ENCODE measurements at regions not wholly inside any gene's neighbourhood (a gene's known extent, or its start where the extent isn't known, plus 50 kb on each side); places are given as distances from the start of the nearest gene placed in this dataset.

GRCh38 chr4:155512817-155513216, 136.1 kb upstream of the MAP9 start:
- no peak for DNase-seq (ENCODE audit: low spot score)
- Histone ChIP-seq H3K4me1 (ENCODE audit: control insufficient read depth in 1 of 2, low read depth in 2 of 2) (peaks cover 11 to 42% of the 10 kb centered on the region in 2 donors), H3K27ac (peak overlapping the region in 1 of 2 donors; percentile 14), H3K36me3 (no peaks in the 10 kb centered on the region), H3K27me3 (replicated peaks; ENCODE audit: insufficient read depth) (no peaks in the 10 kb centered on the region), H3K9me3 (no peaks in the 10 kb centered on the region), H3K4me3 (no peak overlapping the region)
- ATAC-seq (ENCODE audit: insufficient number of reproducible peaks, low FRiP score, low read depth), result peak; percentile 38
- TF ChIP-seq, protein P1, sequence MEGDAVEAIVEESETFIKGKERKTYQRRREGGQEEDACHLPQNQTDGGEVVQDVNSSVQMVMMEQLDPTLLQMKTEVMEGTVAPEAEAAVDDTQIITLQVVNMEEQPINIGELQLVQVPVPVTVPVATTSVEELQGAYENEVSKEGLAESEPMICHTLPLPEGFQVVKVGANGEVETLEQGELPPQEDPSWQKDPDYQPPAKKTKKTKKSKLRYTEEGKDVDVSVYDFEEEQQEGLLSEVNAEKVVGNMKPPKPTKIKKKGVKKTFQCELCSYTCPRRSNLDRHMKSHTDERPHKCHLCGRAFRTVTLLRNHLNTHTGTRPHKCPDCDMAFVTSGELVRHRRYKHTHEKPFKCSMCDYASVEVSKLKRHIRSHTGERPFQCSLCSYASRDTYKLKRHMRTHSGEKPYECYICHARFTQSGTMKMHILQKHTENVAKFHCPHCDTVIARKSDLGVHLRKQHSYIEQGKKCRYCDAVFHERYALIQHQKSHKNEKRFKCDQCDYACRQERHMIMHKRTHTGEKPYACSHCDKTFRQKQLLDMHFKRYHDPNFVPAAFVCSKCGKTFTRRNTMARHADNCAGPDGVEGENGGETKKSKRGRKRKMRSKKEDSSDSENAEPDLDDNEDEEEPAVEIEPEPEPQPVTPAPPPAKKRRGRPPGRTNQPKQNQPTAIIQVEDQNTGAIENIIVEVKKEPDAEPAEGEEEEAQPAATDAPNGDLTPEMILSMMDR (IDR thresholded peaks at IDR 0.05), result no peak

DNA sequence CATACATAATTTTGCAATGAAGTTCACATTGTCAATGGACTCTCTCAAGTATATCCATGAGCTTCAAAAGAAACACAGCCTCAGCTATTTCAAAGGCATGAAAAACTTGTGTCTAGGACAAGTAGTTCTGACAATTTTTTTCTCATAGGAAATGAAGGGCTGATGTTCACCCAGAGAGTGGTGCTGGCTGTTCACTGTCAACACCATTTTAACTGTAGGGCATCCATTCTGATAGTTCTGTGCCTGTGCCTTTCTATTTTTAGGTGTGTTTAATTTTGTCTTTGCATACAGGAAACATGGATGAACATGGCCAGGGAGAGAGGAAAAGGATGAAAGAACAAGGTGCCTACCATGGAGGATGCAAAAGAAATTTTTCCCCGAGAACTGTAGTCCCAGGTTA, 135.3 kb upstream of the MAP9 start:
- TF ChIP-seq, protein P1 (IDR thresholded peaks at IDR 0.05), result no peak
- DNase-seq (ENCODE audit: low spot score), result no peak
- no peak for ATAC-seq (ENCODE audit: insufficient number of reproducible peaks, low FRiP score, low read depth)
- H3K27me3 ChIP-seq (replicated peaks; ENCODE audit: insufficient read depth), result no peaks in the 10 kb centered on the region
- H3K36me3 ChIP-seq, result no peaks in the 10 kb centered on the region
- peak overlapping the region in 1 of 2 donors; percentile 14 for H3K27ac ChIP-seq
- peaks cover 11 to 48% of the 10 kb centered on the region in 2 donors for H3K4me1 ChIP-seq (ENCODE audit: control insufficient read depth in 1 of 2, low read depth in 2 of 2)
- H3K9me3 ChIP-seq, result no peaks in the 10 kb centered on the region
- H3K4me3 ChIP-seq, result no peak overlapping the region

DNA sequence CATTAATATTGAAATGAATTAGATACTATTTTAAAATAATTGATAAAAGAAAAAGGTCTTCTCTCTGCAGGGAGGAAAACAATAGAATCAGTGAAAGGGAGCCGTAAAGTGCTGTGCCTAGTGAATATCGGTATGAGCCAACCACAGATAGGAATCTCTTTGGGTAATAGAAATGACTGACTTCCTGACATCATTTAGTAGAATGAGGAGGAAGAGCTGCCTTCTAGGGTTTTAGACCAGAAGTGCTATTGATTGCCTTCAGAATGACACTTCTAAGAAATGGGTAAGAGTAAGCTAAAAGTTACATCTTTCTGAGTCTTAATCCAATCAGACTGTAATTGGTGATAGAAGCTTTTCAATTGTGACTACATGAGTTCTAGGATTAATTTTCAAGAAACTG, 134.0 kb upstream of the MAP9 start:
- Histone ChIP-seq H3K4me3 (no peak overlapping the region), H3K36me3 (no peaks in the 10 kb centered on the region), H3K4me1 (ENCODE audit: control insufficient read depth in 1 of 2, low read depth in 2 of 2) (peaks cover 16 to 59% of the 10 kb centered on the region in 2 donors), H3K27ac (no peak overlapping the region), H3K9me3 (no peaks in the 10 kb centered on the region), H3K27me3 (replicated peaks; ENCODE audit: insufficient read depth) (no peaks in the 10 kb centered on the region)
- TF ChIP-seq, protein P1 (IDR thresholded peaks at IDR 0.05), result no peak
- ATAC-seq (ENCODE audit: insufficient number of reproducible peaks, low FRiP score, low read depth) (no peak), DNase-seq (ENCODE audit: low spot score) (no peak)

- no peak for ATAC-seq (ENCODE audit: insufficient number of reproducible peaks, low FRiP score, low read depth)
- Histone ChIP-seq H3K9me3 (no peaks in the 10 kb centered on the region), H3K27me3 (replicated peaks; ENCODE audit: insufficient read depth) (no peaks in the 10 kb centered on the region), H3K36me3 (no peaks in the 10 kb centered on the region), H3K4me3 (no peak overlapping the region), H3K4me1 (ENCODE audit: control insufficient read depth in 1 of 2, low read depth in 2 of 2) (peaks cover 16 to 59% of the 10 kb centered on the region in 2 donors), H3K27ac (no peak overlapping the region)
- no peak for DNase-seq (ENCODE audit: low spot score)
- TF ChIP-seq, protein P1 (IDR thresholded peaks at IDR 0.05), result no peak
Measured at GRCh38 chr4:155509555-155509954, 132.8 kb upstream of the MAP9 start.

GRCh38 chr4:155506745-155507144, 130.0 kb upstream of the MAP9 start:
- TF ChIP-seq, protein P1 (IDR thresholded peaks at IDR 0.05), result no peak
- H3K27me3 ChIP-seq (replicated peaks; ENCODE audit: insufficient read depth), result no peaks in the 10 kb centered on the region
- H3K27ac ChIP-seq, result no peak overlapping the region
- peak overlapping the region; percentile 32 for H3K4me3 ChIP-seq
- no peaks in the 10 kb centered on the region for H3K9me3 ChIP-seq
- DNase-seq (ENCODE audit: low spot score), result no peak
- no peak for ATAC-seq (ENCODE audit: insufficient number of reproducible peaks, low FRiP score, low read depth)
- H3K4me1 ChIP-seq (ENCODE audit: control insufficient read depth in 1 of 2, low read depth in 2 of 2), result peaks cover 12 to 41% of the 10 kb centered on the region in 2 donors
- H3K36me3 ChIP-seq, result no peaks in the 10 kb centered on the region

Measured in thoracic aorta (tissue), 2 donors.